NCI-H1105 (cell line): ENCODE measurements at regions not wholly inside any gene's neighbourhood (a gene's known extent, or its start where the extent isn't known, plus 50 kb on each side); places are given as distances from the start of the nearest gene placed in this dataset.
"Not testable (repeated sequence)": the region's sequence is repeated elsewhere in the genome, so short reads cannot be mapped to it uniquely, and the experiment has no call there.

ENCODE experiments used
- DNase-seq: peaks from one replicate; lab custom pipeline; 2025; lab: John Stamatoyannopoulos, UW

- not testable (repeated sequence) for DNase-seq
These were observed 54.0 kb upstream of the GPR89A start for GRCh38 chr1:145553795-145554194.

- DNase-seq: no peak
These were observed 62.7 kb upstream of the GPR89A start for GRCh38 chr1:145545055-145545454.

DNA sequence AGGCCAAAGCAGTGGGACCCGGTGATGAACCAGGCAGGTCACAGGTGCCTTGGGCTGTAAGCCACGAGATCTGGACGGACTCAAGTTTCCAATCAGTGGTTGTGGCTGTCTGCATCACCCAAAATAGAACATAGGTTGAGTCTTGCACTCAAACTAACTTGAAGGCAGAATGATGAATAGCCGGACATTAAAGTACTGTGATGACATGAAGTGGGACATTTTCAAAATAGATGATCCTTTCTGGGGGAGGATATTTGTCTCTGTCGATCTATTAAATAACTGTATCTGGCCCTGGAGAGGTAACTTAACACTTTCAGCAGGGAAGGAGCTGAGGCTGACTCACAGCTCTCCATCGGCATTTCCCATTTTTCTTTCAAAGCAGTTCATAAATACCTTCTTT lies 66.1 kb upstream of the GPR89A start:
- not testable (repeated sequence) for DNase-seq

DNA sequence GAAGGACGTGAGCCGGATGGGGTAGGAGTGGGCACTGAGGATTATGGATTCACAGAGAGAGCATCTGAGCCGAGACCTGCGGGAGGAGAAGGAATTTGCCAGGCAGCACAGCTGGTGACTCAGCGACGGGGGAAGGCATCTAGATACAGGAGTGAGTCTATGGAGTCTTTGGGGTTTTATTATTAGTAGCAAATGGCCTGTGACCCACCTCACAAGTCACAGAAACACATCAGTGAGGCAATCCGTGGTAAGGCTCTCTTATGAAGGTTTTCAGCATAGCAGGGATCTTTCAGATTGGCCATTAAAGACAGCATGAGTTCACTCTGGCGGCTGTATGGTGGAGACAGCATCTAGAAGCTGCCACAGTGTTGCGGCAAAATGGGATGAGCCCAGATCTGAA lies 66.5 kb upstream of the GPR89A start:
- not testable (repeated sequence) for DNase-seq

GRCh38 chr1:145538118-145538882 lies 69.5 kb upstream of the GPR89A start:
- not testable (repeated sequence) for DNase-seq

- not testable (repeated sequence) for DNase-seq
These were observed 70.8 kb upstream of the GPR89A start for GRCh38 chr1:145537003-145537402.

GRCh38 chr1:145535461-145535860 lies 72.3 kb upstream of the GPR89A start:
- not testable (repeated sequence) for DNase-seq

GRCh38 chr1:145528068-145528564 lies 79.7 kb upstream of the GPR89A start:
- not testable (repeated sequence) for DNase-seq

DNA sequence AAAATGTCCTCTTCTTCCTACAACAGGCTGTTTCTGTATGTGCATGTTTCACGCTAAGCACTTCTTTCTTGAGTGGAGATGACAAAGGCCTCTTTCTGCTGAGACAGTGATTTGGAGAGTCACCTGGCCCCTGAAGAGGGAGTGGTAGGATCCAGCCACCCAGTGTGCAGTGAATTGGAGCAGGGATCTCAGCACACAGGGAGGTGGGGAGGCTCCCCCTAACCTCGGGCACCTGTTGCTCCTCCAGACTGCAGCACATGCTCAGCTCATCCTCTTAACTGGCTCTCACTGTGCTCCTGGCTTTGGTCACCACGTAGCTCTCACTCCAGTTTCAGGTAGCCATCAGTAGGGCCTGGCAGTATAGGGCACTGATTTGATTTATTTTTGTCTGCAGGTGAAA lies 87.6 kb upstream of the GPR89A start:
- DNase-seq: not testable (repeated sequence)

DNA sequence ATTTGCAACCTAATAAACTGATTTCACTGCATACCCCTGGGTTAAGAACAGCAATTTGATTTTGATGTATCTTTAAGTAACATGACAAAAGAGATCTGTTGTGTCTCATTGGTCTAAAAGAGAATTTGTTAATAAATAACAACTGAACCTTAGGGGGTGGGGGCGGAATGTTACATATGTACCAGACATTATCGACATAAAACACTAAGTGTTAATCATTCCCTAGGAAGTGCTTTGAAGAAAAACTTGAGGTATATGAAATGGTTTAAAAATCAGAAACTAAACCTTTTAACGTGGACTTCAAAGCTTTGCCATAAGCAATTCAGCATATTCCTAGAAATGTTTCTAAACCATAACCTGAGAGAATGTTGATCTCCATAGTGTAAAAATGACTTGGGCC lies 88.5 kb upstream of the GPR89A start:
- not testable (repeated sequence) for DNase-seq

DNA sequence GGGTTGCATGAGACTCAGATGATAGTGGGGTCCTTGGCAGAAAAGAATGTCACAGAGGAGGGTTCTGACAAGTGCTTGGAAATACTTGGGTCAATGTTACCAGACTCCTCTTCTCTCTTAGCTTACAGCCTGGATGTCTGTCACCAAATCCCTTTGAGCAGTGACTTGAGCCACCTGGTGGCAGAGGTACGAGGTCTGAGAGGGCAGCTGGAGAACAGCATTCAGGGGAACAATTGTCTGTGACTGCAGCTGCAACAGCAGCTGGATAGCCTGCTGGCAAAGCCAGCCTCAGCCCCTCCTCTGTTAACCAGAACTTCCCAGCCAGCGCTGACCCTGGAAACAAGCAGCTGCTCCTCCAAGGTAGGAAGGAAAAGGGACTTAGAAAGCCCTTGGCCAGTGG lies 87.6 kb upstream of the NBPF20 start:
- peak; percentile 53 for DNase-seq

GRCh38 chr1:145508053-145508452 lies 82.7 kb upstream of the NBPF20 start:
- DNase-seq: not testable (repeated sequence)

DNA sequence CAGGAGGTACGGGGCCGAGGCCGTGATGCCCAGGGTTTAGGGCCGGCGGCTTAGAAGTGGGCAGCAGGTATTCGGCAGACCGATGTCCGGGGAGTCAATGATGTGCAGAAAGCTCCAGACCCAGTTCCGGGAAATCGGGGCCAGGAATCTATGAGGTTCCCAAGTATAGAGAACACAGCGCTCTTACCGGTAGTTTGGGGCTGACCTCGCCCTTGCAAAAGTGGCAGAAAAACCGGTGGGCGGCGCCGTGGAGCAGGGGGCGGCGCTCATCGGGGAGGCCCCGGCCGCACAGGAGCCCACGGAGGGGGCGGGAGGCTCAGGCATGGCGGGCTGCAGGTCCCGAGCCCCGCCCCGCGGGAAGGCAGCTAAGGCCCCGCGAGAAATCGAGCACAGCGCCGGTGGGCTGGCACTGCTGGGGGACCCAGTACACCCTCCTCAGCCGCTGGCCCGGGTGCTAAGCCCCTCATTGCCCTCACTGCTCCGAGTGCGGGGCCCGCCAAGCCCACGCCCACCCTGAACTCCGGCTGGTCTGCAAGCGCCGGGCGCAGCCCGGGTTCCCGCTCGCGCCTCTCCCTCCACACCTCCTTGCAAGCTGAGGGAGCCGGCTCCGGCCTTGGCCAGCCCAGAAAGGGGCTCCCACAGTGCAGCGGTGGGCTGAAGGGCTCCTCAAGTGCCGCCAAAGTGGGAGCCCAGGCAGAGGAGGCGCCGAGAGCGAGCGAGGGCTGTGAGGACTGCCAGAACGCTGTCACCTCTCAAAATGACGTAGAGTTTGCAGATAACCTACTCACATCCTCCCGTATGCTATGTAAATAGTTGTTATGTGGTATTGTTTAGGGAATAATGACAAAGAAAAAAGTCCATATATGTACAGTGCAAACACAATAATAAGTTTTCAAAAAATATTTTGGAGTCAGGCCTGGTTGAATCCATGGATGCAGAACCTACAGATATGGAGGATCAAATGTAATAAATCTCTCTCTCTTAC lies 80.6 kb upstream of the NBPF20 start:
- DNase-seq: not testable (repeated sequence)

DNA sequence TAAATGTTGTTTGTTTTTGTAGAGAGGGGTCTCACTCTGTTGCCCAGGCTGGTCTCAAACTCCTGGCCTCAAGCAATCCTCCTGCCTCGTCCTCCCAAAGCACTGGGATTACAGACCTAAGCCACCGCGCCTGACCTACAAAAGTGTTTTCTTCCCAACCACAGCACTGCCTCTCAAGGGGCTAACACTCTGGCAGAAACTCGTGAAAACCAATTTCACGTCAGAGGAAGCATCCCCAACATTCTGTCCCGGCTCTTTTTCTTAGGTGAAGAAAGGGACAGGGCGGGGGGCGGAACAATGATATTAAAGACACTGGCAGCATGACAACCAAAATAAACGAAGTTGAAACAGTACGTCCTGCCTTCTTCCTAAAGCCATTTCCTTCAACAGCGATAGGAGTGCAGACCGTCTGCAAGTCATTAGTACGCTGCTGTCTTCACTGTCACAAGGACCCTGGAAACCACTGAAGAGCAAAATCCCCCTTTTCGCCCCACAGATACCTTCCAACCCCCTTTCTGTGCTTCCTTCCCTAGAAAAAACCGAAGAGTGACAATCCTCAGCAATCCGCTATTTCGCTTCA lies 79.5 kb upstream of the NBPF20 start:
- DNase-seq: not testable (repeated sequence)

GRCh38 chr1:145504310-145504709 lies 78.9 kb upstream of the NBPF20 start:
- DNase-seq: not testable (repeated sequence)

DNA sequence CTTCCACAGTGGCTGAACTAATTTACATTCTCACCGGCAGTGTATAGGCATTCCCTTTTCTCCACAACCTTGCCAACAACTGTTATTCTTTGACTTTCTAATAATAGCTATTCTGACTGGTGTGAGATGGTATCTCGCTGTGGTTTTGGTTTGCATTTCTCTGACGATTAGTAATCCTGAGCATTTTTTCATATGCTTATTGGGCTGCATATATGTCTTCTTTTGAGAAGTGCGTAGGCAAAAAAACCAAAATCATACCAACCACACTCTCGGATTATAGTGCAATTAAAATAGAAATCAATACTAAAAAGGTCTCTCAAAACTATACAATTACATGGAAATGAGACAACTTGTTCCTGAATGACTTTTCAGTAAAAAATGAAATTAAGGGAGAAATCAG lies 74.8 kb upstream of the NBPF20 start:
- not testable (repeated sequence) for DNase-seq

DNA sequence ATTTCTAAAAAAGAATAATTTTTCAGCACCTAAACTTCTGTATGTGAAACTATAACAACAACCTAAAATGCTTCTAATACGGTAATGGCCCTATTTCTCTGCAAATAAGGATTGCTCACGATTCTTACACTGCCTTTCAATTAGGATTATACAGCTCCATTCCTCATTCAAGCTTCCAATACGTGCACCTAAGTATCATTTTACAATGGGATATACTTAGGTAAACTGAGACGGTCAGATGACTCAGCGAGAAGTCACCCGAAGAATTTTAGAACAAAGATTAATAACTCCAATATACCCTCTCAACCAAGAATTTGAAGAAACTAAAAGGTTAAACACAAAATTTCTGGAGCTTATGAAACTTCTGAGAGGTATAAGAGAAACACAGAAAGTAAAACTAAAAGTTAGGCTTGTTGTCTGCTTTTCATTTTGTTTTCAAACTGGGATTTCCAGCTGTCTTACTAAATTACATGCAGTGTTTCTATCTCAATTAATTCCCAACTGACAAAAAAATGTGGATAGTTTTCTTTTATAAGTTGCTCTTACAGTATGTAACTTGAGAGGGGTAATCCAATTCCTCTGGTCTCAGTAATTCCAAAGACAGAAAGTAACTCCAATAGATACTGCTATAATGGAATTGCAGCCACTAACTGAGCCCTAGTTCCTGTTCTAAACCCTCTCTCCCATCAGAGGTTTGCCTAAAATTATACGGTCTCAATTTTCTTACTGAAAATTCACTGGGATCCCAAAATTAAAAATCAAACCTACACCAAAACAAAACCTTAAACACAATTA lies 69.9 kb upstream of the NBPF20 start:
- not testable (repeated sequence) for DNase-seq

- not testable (repeated sequence) for DNase-seq
These were observed 63.0 kb upstream of the NBPF20 start for GRCh38 chr1:145488193-145488933.

GRCh38 chr1:145487156-145487555 lies 61.8 kb upstream of the NBPF20 start:
- DNase-seq: not testable (repeated sequence)

DNA sequence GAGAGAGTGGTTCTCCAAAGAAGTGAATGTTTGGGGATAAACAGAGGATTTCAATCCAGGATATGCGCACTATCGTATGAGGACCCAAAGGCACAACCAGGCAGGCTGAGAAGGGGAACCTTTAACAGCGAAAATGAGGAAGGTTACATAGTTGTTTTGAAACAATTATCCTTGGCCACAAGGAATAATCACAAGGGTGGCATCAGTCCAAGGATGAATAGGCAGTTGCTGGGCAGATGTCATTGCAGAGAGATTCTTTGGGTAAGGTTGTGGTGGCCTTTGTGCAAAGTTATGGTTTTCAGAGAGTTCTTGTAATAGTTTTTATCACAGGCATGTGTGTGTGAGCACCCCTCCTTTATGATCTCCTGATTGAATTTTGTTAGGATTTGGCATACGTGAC lies 58.9 kb upstream of the NBPF20 start:
- DNase-seq: not testable (repeated sequence)
